ENCODE measurements at regions not wholly inside any gene's neighbourhood (a gene's known extent, or its start where the extent isn't known, plus 50 kb on each side); places are given as distances from the start of the nearest gene placed in this dataset.

DNA sequence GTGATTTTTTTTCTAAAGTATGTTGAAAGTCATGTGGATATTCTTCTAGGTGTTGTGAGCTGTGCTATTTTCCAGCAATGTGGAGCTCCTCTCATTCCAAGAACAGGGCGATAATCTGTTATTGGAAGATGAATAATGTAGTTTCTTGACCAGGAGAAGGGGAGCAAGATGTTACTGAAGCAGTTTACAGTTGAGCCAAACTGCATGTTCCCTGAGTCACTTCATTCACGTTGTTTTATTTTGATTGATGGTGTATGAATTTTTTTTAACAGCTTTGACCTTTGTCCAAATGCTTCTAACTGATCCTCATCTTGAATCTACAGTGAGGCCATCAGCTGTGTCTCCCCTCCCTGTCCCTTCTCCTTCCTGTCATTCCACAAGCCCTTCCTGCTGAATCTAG is 277.1 kb upstream of the KLF6 start:
- no peak for DNase-seq (ENCODE audit: low read depth, low spot score)

DNA sequence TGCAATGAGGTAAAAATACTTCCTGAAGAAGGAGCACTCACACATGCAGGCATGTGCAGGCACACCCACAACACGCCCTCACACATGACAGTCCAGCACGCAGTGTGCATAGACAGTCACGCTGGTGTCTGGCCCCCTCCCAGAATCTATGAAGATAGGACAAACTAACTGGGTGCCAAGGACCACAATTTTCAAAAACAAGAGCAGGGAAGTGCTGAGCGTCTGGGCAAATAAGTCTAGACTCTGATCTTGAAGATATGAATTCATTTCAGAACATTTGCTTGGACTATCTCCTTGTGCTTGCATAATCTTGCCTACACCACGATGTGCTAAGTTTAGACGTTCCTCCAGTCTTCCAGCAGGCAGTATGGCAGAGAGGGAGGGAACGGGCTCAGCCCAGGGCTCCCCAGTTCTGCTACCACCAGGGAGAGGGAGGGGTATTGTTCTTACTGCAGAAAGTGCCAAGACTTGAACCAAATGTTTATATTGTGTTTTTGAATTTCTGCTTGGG is 276.5 kb upstream of the KLF6 start:
- DNase-seq (ENCODE audit: low read depth, low spot score), result no peak

DNA sequence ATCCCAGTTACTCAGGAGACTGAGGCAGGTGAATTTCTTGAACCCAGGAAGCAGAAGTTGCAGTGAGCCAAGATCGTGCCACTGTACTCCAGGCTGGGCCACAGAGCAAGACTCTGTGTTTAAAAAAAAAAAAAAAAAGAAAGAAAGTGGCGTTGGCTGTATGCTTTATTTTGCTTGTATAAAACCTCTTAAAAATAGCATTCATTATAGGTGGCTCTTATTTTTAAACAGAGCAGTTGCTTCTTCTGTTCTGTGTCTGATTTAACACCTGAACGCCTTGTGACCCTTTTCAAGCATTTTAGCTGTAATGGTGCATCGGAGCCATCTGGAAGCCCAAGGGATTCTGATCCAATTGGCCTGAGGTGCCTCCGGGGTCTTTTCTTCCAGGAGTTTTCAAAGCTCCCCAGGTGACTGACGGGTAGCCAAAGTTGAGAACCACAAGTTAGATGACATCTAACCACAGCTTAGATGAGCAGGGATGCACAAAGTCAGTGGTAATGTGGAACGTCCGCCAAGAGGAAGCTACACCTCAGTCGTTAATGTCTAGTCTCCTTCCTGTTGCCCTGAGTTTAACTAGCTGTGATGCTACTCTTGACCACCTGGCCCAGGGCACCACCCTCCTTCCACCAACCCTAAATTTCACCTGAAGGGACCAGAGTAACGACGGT is 274.6 kb upstream of the KLF6 start:
- no peak for DNase-seq (ENCODE audit: low read depth, low spot score)

DNA sequence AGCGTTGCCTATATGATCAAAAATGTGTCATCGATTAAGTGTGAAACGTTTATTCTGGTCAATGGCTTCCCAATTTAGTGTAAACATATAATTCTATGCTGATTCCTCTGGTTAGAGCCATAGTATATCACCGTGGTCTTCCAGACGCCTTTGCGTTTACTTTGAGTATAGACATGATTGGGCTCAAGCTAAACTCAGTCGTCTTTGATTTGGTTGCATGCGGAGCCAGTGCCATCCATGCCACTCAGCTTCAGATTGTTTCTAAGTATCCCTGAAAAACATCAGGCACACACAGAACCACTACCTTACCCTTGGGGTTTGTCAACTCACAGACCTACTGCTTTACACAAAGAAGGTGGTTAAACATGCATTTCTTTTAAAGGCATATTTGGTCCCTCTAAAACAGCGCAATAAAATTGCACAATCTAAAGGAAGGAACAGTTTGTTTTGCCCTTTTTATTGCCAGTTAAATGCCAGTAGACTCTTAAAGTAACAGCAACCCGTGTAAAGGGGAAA is 273.6 kb upstream of the KLF6 start:
- DNase-seq (ENCODE audit: low read depth, low spot score), result no peak

DNA sequence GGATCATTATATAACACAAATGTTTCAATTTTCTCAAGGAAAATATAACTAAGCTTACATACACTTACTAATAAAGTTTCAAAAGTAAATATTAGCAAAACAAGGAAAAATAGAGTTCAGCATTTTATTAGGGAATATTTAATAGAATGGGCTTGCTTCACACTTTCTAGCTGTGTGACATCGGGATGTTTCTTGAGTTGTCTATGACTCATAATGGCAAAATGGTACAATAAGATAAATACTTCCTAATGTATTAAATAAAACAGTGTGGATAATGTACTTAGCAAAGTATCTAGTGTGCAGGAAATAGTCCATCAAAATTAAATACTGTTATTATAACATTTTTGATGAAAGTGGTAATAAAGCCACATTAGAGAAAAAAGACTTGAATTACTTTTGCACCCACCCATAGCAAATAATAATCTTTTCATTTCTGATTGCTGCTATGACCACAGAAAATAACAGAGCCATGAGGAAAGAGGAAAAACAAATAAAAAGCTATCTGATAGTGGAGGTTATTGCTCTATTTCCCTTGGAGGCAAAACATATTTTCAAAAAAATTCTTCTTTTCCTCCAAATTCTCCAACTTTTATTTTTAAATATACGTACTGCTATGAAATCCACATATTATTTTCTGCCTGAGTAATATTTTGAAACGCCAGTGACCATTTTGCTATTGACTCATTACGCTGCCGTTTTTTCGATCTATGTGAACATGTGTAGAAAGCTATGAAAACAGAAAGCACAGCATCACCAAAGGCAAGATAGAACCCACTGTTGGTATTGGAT is 272.9 kb upstream of the KLF6 start:
- no peak for DNase-seq (ENCODE audit: low read depth, low spot score)

DNA sequence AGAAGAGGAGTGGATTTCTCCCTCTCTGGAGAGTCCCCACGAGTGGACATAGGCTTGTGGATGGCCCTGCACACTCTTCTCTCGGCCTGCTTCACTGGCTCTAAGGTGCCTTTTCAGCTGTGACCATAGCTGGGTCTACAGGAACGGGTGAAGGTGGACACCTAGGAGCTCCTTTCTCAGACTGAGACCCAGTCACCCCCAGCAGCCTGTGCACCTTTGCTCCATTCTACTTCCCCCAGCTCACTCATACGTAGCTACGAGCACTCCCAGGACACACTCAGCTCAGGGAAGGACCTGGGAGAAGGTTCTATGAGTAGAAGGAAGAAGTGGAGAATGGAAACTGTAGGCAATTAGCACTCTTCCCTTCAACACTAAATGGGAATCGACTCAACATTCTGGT is 272.0 kb upstream of the KLF6 start:
- no peak for DNase-seq (ENCODE audit: low read depth, low spot score)

DNA sequence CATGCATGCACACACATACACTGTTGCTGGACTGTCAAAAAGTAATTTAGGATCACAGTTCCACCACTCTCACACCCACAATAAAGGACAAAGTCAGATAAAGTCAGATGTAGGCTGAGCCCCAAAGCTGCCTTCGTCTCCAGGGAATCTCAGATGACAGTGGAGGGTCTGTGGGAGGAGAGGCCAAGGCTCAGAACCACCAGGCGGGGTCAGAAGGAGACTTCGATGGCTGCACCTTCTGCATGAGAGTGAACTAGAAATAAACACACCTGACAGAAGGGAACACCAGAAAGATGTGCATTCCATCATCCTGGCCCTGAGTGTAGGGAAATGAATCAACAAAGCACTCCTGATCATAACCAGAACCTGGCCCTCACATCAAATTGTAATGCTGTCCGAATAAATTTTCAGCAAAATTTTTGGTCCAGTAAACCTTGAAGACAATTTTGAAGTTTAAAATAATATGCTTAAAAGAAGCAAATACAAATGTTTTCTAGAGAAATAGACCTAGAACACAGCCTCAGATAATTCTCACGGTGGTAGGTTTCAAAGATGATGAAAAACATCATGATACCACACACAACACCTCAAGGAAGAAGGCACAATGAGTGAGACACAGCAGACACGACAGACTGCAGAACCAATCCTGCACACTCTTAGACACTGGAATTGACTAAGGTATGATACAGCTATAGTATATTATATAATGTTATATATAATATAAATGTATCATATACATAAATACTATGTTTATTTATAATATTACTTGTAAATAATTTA is 269.8 kb upstream of the KLF6 start:
- no peak for DNase-seq (ENCODE audit: low read depth, low spot score)

DNA sequence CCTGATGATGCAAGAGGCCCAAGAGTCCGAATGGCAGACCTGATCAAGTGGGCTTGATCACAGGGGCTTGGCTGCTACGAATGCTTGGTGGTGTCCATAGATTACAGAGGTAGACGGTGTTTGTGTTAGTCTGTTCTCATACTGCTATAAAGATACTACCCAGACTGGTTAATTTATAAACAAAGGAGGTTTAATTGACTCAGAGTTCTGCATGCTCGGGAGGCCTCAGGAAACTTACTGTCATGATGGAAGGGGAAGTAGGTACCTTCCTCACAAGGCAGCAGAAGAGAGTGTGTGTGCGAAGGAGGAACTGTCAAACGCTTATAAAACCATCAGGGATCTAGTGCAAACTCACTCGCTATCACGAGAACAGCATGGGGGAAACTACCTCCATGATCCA is 268.9 kb upstream of the KLF6 start:
- no peak for DNase-seq (ENCODE audit: low read depth, low spot score)

DNA sequence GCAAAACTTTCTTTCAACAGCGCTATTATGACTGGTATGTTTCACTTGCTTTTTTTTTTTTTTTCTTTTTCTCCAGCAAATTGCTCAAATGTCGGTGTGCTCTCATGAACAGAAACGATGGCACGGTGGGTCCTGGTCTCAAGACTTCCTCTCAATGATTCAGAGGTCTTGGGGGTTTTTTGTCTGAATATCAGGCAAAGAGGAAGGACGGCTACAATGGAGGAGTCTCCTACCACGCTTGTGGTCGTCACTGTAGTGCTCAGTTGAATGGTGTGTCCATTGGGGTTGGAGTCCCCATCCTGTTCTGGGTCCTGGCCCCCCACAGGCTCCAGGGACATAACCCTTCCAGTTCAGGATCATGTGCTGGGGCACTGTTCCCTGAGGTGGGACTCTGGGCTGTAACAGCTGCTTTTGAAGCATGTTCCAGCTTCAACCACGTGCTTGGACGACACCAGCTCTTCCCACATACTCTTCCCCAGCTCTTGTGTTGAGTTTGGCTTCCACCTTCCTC is 266.7 kb upstream of the KLF6 start:
- no peak for DNase-seq (ENCODE audit: low read depth, low spot score)

DNA sequence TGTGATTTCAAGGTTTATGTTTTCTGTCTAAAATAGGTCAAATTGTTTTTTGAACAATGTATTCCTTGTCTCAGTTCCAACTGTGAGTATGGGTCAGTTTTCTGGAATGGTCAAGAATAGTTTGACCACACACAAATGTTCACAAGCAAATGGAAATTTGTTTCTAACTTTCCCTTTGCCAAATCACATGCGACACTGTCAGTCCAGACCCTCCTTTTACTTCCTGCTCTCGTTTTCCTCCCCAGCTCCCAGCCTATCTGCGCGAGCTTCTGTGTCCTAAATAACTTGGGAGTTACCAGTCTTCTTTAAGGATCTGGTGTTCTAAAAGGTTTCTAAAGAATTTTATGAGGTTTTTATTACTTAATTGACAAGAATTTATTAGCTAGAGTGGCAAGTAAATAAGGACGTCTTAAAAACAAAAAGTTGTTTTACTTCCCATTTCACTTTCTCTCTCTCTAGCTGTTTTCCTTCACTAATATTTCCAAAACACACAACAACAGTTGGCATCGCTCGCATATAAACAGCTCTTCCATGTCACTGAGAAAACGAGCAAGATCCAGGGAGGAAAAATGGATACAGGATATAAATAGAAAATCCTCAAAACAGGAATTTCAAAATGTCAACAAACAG is 266.1 kb upstream of the KLF6 start:
- no peak for DNase-seq (ENCODE audit: low read depth, low spot score)

DNA sequence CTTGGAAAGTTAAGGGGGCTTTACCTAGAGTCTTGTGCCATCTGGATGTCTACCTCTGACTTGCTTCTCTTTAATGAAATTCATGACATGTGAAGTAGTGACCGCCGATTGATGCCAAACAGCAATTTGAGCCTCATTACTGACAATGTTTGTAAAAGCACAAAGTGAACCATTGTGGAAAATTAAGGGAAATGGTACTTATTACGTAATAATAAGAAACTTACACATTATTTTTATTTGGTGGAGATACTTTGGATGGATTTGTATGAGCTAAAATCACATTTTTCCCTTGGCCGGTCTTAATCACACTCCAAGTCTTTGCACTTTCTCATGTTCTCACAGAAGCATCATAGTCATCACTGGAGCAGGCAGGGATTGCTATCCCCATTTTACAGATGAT is 265.1 kb upstream of the KLF6 start:
- DNase-seq (ENCODE audit: low read depth, low spot score), result no peak

DNA sequence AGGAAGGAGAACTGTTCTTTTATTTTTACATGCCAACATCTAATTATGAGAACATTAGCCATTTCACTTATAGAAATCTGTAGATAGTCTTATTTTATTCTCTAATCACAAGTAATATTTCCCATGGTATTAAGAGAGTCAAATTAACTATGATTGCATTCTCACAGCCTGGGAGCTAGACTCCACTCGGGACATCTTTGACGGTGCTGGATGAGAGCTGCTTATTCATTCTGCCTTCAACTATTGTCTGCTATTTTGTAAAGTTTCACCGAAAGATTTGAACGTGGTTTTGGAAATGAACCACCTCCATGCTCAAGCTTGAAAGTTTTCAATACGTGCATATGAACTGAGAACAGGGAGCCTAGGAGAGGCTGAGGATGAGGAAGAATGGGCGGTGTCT is 264.3 kb upstream of the KLF6 start:
- no peak for DNase-seq (ENCODE audit: low read depth, low spot score)

DNA sequence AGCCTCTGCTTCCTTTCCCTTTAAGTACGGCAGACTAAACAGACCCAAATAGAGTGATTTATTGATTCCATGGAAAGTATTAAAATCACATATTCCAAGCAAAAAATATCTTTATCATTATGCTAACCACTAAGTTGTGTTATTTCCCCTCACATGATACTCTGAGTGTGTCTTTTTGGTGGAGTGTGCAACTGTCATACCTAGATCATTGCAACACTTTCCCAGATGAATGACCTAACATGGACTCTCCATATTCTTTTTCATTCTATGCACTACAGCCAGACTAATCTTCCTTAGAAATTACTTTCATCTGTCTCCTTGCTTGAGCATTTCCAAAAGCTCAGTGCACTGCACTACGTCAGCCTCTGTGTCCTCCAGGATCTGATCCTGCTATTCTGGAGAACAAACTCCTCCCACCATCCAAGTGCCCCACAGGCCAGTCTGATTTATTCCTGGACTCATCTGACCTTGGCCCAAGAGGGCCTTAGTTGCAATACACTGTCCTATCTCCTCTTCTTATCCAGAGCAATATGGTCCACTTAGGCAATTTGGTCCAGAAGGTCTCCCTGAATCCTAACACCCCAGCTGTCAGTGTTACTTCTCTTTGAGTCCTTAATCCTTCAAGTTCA is 263.3 kb upstream of the KLF6 start:
- no peak for DNase-seq (ENCODE audit: low read depth, low spot score)

DNA sequence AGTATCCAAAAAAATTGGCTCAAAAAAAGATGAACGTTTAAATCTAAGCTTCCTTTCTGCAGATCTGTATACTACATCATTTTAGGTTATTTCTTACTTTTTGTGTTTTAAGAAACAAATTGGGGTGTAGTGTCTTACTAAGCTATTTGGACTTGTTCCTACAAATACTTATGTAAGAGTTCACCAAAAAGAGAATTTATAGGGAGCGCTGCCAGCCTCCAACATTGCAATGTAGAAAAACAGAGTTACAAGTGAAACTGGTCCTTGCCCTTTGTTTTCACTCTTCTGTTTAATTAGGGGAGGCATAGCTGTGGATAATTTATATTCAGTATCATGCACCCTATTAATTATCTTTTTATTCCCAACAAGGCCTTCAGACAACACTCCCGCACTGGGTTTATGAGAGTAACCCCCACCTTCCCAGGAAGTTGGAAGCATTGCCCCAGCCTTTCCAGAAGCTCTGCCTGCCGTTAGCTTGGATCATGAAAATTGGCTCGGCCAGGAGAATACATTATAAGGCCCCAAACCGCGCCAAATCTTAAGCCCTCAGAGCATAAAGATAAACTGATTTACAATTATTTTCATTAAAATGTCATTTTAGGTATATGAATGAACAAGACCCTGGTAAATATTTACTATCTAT is 261.8 kb upstream of the KLF6 start:
- no peak for DNase-seq (ENCODE audit: low read depth, low spot score)

DNA sequence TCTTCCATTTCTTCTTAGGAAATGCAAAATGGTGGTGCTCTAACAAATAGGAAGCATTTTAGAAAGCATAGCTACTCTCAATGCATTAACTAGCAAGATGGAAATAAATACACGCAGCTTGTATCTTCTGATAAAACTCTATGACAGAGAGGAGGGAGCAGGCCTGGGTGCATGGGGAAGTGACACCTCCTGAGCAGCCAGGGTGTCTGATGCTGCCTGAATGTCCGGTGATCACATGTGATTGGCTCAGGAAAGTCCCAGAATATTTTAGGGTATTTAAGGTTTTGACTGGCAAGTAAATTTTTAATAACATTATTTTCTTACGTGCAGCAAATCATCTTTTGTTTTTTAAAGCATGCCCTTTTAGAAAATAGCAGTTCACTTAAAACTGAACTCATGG is 261.0 kb upstream of the KLF6 start:
- DNase-seq (ENCODE audit: low read depth, low spot score), result no peak

DNA sequence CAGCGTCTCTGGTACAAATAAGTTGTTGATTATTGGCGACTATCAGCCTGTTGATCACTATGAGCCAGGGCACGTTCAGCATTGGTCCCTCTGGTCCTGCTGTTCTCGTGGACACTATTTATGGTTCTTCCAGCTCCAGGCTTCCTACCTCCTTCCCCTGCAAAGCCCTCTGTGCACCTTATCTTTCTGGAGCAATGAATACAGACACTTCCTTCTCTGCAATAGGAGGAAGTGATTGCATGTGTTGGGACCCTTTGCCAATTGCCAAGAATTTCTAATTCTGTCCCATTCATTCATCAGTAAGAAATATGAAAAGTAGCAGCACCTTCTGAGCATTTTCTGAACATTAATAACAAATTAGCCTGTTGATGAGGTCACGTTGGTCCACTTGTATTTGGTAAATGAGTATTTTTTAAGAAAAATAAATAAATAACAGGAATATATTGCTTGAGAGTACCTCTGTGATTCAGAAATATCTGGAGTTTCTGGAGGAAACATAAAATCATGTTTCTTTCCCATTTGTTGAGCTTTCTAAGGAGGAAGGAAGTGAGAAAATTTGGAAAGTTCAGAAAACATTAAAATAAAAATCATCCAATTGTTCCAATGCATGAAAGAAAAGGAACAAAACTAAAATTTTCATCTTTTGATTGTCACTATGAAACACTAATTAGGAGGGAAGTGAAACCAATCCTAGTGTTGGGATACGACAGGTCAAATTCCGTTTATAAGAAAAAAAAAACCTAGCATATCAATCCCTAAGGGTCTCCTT is 259.1 kb upstream of the KLF6 start:
- DNase-seq (ENCODE audit: low read depth, low spot score), result no peak

DNA sequence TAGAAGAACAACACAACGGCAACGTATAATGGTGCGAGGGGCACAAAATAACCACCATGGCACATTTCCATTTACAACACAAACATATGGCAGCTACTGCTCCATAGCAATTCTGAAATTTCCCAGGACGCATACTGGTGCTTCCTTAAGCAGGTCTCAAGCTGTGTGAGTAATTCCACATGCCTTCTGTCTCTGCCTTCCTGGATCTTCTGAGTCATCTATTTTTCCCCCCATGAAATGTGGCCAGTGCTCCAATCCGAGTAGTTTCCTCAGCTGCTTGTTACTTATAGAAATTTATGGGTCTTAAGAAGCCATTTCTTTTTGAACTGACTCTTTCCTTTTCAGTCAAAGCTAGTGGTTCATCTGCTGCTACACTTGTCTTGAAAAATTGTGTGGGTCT is 256.6 kb upstream of the KLF6 start:
- no peak for DNase-seq (ENCODE audit: low read depth, low spot score)

DNA sequence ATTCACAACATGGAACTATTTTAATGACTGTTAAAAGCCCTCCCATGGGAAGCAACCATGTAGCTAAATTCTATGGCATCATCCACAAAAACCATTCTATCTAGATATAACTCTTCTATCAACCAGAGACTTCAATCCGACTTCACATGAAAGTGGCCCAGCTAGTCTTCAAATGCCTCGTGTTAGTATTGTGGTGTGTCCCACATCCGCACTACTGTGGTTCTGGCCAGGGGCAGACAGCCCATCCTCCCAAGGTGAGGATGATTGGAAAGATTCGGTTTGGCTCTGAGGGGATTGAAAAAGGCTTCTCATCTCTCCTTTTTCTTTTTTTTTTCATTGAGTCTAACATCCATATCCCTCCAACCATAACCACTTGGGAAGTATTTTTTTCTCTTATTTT is 253.0 kb upstream of the KLF6 start:
- DNase-seq (ENCODE audit: low read depth, low spot score), result no peak

DNA sequence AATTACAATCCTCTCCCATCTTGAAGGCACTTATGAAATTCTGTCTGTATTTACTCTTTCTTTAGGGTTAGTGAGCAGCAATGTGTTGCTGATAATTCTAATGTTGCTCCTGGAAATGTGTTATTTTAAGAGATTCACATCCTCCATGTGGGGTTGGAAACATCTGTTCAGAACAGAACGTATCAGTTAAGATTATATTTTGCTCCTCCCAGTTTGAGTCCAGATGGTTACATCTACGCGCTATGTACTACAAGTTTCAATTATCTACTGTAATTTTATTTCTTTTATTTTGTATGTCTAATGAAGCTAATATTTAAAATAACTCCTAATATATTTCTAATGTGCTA is 250.6 kb upstream of the KLF6 start:
- DNase-seq (ENCODE audit: low read depth, low spot score), result no peak

Data from astrocyte of the hippocampus (primary cell).